Ishikawa (cell line): ENCODE measurements at regions not wholly inside any gene's neighbourhood (a gene's known extent, or its start where the extent isn't known, plus 50 kb on each side); places are given as distances from the start of the nearest gene placed in this dataset.

ENCODE experiments used
- CEBPB ChIP-seq: IDR thresholded peaks from 2 replicates; pipeline ENCODE4 v1.6.1; 2012
- CREB1 ChIP-seq: IDR thresholded peaks from 2 replicates; pipeline ENCODE4 v1.6.1; 2012; ENCODE audit warnings: low read depth
- EGR1 ChIP-seq: IDR thresholded peaks from 2 replicates; pipeline ENCODE4 v1.6.1; 2012
- EP300 ChIP-seq: IDR thresholded peaks from 2 replicates; pipeline ENCODE4 v1.6.1; 2012; ENCODE audit warnings: borderline replicate concordance
- FOXM1 ChIP-seq: IDR thresholded peaks from 2 replicates; pipeline ENCODE4 v1.6.1; 2012; ENCODE audit warnings: low read depth, borderline replicate concordance
- NFIC ChIP-seq: IDR thresholded peaks from 2 replicates; pipeline ENCODE4 v1.6.1; 2012
- RAD21 ChIP-seq: IDR thresholded peaks from 2 replicates; pipeline ENCODE4 v1.6.1; 2012; ENCODE audit warnings: low read depth
- TAF1 ChIP-seq: IDR thresholded peaks from 2 replicates; pipeline ENCODE4 v1.6.1; 2012; ENCODE audit warnings: low read depth, mild to moderate bottlenecking
- TCF12 ChIP-seq: IDR thresholded peaks from 2 replicates; pipeline ENCODE4 v1.6.1; 2012; ENCODE audit warnings: low read depth
- TEAD4 ChIP-seq: IDR thresholded peaks from 2 replicates; pipeline ENCODE4 v1.6.1; 2012
- YY1 ChIP-seq: IDR thresholded peaks from 2 replicates; pipeline ENCODE4 v1.6.1; 2012; ENCODE audit warnings: low read depth
- ZBTB7A ChIP-seq: IDR thresholded peaks from 2 replicates; pipeline ENCODE4 v1.6.1; 2012; ENCODE audit warnings: low read depth
- TF ChIP-seq, protein P1 (sequence below): IDR thresholded peaks from 2 replicates; pipeline ENCODE4 v1.6.1; 2012; ENCODE audit warnings: low read depth, mild to moderate bottlenecking
- TF ChIP-seq, protein P2 (sequence below): IDR thresholded peaks from 2 replicates; pipeline ENCODE4 v1.6.1; 2012
- TF ChIP-seq, protein P3 (sequence below): IDR thresholded peaks from 2 replicates; pipeline ENCODE4 v1.6.1; 2012

DNA sequence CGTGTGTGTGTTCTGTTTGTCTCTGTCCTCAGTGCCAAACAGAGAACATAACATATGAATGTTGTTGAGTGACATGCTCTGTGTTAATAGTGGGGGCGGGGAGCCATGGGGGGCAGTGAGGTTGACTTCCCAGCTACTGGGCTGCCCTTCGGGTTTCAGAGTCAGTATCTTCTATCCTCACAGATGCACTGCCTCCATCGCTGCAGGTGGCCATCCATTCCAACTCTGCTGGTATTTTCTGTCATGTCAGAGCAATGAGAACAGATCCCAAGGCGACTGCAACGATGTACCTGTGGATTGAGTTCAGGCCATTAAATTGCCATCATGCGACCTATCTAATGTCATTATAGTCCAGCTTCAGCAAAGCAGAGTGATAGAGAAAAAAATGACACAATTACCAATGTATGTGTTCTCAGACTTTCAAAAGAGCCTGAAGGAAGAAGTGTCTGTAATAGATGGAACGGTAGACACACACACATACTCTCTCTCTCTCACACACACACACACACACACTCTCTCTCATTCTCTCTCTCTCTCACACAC, 418.5 kb downstream of the RWDD3 start:
- TF ChIP-seq CREB1 (no peak), FOXM1 (no peak), TAF1 (no peak)

DNA sequence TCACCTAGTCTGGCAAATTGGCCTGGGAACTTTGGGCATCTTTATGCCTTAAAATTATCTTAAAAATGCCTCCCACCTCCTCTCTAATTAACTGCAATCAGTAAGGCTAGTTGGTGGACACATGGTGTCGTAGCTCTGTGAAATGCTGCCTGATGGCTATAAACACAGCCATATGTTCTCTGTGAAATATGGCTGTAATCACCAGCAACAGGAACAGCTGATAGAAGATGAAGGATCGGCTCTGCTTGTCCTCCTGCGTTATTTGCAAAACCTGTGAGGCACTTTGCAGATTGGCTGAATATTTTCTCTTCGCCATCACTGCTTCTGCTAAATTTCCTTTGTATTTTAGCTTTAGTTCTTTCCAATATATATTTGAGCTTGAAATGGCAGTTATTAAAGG, 419.6 kb downstream of the RWDD3 start:
- TF ChIP-seq NFIC, result no peak
- no peak for TF ChIP-seq ZBTB7A
- TF ChIP-seq CREB1, result no peak
- TF ChIP-seq, protein P1, sequence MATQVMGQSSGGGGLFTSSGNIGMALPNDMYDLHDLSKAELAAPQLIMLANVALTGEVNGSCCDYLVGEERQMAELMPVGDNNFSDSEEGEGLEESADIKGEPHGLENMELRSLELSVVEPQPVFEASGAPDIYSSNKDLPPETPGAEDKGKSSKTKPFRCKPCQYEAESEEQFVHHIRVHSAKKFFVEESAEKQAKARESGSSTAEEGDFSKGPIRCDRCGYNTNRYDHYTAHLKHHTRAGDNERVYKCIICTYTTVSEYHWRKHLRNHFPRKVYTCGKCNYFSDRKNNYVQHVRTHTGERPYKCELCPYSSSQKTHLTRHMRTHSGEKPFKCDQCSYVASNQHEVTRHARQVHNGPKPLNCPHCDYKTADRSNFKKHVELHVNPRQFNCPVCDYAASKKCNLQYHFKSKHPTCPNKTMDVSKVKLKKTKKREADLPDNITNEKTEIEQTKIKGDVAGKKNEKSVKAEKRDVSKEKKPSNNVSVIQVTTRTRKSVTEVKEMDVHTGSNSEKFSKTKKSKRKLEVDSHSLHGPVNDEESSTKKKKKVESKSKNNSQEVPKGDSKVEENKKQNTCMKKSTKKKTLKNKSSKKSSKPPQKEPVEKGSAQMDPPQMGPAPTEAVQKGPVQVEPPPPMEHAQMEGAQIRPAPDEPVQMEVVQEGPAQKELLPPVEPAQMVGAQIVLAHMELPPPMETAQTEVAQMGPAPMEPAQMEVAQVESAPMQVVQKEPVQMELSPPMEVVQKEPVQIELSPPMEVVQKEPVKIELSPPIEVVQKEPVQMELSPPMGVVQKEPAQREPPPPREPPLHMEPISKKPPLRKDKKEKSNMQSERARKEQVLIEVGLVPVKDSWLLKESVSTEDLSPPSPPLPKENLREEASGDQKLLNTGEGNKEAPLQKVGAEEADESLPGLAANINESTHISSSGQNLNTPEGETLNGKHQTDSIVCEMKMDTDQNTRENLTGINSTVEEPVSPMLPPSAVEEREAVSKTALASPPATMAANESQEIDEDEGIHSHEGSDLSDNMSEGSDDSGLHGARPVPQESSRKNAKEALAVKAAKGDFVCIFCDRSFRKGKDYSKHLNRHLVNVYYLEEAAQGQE, result no peak
- TF ChIP-seq, protein P2, sequence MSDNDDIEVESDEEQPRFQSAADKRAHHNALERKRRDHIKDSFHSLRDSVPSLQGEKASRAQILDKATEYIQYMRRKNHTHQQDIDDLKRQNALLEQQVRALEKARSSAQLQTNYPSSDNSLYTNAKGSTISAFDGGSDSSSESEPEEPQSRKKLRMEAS, result no peak
- no peak for TF ChIP-seq FOXM1
- TF ChIP-seq CEBPB, result no peak

DNA sequence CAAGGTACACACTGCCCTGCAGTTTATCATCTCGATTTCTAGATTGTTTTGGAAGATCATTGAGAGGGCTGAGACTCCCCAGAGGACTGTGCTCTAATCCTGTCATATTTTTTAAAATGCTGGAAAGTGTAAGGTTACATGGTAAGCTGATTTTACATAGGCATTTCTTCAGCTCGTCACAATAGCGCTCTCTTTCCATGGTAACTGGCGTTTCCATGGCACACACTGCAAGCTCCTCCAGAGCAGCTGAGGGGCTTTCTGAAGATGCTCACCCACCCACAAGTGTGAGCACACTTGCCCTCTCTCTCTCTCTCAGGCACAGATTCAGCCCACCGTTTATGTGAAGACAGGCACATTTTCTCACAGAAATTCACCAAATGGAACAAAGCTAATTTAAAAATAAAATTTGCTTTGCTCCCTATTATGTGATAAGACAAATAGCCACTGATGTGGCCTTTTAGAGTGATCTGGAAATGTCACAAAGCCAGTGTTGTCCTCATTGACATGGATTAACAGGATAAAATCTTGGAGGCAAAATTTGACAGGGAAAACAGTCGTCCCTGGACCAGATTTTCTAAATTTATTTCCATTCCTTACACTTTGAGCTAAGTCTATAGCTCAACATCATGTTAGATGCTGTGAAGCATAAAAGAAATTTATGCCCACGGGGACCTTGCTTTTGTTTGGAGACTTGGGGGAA, 421.5 kb downstream of the RWDD3 start:
- TF ChIP-seq TEAD4 (no peak), EGR1 (no peak), NFIC (no peak), TAF1 (no peak), CEBPB (no peak), YY1 (no peak), EP300 (no peak), TCF12 (no peak), ZBTB7A (no peak), RAD21 (no peak), FOXM1 (no peak), CREB1 (no peak)
- TF ChIP-seq, protein P1, result no peak
- TF ChIP-seq, protein P3, sequence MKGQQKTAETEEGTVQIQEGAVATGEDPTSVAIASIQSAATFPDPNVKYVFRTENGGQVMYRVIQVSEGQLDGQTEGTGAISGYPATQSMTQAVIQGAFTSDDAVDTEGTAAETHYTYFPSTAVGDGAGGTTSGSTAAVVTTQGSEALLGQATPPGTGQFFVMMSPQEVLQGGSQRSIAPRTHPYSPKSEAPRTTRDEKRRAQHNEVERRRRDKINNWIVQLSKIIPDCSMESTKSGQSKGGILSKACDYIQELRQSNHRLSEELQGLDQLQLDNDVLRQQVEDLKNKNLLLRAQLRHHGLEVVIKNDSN, result no peak
- TF ChIP-seq, protein P2, result no peak

DNA sequence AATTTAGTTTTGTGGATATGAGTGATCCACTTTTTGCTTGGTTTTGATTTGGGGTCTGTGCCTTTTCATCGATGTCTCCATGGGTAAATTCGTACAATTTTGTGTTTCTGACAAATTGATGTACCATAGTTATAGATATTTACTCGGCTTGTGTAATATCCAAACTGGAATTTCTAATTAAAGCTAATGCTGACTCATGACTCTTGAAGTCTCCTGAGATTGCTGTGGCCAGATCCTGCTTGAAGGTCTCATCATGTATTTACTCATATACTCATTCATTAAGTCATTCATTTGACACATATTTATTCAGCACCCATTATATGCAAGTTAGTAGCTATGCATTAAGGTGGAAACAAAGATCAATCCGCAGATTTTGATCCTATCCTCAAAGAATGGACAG, 423.2 kb downstream of the RWDD3 start:
- TF ChIP-seq EP300 (no peak), NFIC (no peak), CREB1 (no peak), RAD21 (no peak), YY1 (no peak), TEAD4 (no peak), FOXM1 (no peak), CEBPB (no peak), TCF12 (no peak), ZBTB7A (no peak), EGR1 (no peak), TAF1 (no peak)
- TF ChIP-seq, protein P1, result no peak
- TF ChIP-seq, protein P3, result no peak
- TF ChIP-seq, protein P2, result no peak
